Aorta (tissue), 5 donors: ENCODE measurements at regions not wholly inside any gene's neighbourhood (a gene's known extent, or its start where the extent isn't known, plus 50 kb on each side); places are given as distances from the start of the nearest gene placed in this dataset.

Experiments used
- ATAC-seq: fragments of 200-7000 bp; cut with Tn5 transposase; one replicate; pipeline ENCODE4 v1.9.1; 2022; ENCODE audit warnings: moderate library complexity; ENCODE audit not compliant: low FRiP score
- DNase-seq, 2 donors: peaks; one replicate each; pipeline ENCODE4 v3.0.0-alpha.2; 2020
- H3K27ac ChIP-seq, 2 donors: one replicate each; pipeline ENCODE4 v1.5.1; 2013; ENCODE audit warnings: low read length in 2 of 2, mild to moderate bottlenecking in 2 of 2, moderate library complexity in 2 of 2, control low read depth in 1 of 2, inconsistent platforms in 1 of 2, low read depth in 1 of 2
- H3K27me3 ChIP-seq, 2 donors: one replicate each; pipeline ENCODE4 v1.6.1; 2013; ENCODE audit warnings: control low read depth in 1 of 2, low read length in 1 of 2, mild to moderate bottlenecking in 1 of 2, moderate library complexity in 1 of 2; ENCODE audit not compliant: insufficient read depth in 2 of 2, control insufficient read depth in 1 of 2
- H3K36me3 ChIP-seq, 2 donors: one replicate each; pipeline ENCODE4 v1.6.1; 2013; ENCODE audit warnings: control low read depth in 1 of 2, low read length in 1 of 2, mild to moderate bottlenecking in 1 of 2; ENCODE audit not compliant: insufficient read depth in 2 of 2, control insufficient read depth in 1 of 2
- H3K4me1 ChIP-seq, 2 donors: one replicate each; pipeline ENCODE4 v1.6.1; 2013; ENCODE audit warnings: low read length in 2 of 2, control low read depth in 1 of 2, mild to moderate bottlenecking in 1 of 2, moderate library complexity in 1 of 2; ENCODE audit not compliant: insufficient read depth in 2 of 2, control insufficient read depth in 1 of 2
- H3K4me3 ChIP-seq, 2 donors: one replicate each; pipeline ENCODE4 v1.5.1; 2013; ENCODE audit warnings: low read length in 2 of 2, control low read depth in 1 of 2, mild to moderate bottlenecking in 1 of 2
- H3K9me3 ChIP-seq: one replicate; pipeline ENCODE4 v1.6.1; 2013; ENCODE audit warnings: mild to moderate bottlenecking, low read length; ENCODE audit not compliant: control insufficient read depth
- WGBS, 2 donors: extraction: QIAGEN DNeasy Blood & Tissue Kit; methylation state at CpG; one replicate each; pipeline ENCODE4 v1.1.7; 2013; 5-methylcytosine and 5-hydroxymethylcytosine counted together
- intact Hi-C, 2 donors: fragments of 100-400 bp; cut with DNase I; formaldehyde crosslinking; loops; one replicate each; pipeline versions ENCODE4 v1.14.2 to v1.15.0; 2022
- donor health status: healthy with polysubstance abuse.
- donor health status: Bipolar disorder and iron deficiency.
- donor health status: DM: no; HTN: no; CAD: no.
- donor health status: DM: no; HTN: no; CAD: no.
- donor health status: DM: yes; HTN: yes; CAD: no.

DNA sequence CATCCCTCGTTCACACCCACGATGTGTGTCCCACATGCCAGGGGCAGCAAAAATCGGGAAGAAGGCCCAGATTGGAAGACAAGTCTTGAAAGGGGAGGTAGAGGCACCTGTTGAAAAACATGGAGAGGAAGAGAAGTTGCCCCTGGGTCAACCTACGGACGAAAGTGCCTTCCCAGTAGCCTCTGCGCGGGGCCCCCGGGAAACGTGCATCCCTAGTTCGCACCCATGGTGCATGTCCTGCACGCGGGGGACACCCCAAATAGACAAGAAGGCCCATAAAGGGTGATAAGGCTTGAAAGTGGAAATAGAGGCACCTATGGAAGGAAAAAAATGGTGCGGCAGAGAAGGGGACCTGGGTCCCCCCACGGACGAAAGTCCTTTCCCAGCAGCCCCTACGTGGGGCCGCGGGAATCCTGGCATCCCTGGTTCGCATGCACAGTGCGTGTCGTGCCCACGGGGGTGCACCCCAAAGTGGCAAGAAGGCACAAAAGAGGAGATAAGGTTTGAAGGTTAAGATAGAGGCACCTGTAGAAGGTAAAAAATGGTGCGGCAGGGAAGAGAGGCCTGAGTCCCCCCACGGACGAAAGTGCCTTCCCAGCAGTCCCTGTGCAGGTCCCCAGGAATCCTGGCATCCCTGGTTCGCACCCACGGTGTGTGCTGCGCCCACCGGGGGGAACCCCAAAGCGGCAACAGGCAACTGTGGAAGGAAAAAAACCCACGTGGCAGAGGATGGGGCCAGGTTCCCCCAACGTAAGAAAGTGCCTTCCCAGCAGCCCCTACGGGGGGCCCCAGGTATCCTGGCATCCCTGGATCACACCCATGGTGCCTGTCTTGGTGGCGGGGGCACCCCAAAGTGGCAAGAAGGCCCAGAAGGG is 278.3 kb downstream of the ALG10 start:
- Histone ChIP-seq H3K36me3 (no peaks in the 10 kb centered on the region), H3K4me3 (no peak overlapping the region), H3K27ac (no peak overlapping the region), H3K9me3 (no peaks in the 10 kb centered on the region), H3K4me1 (no peaks in the 10 kb centered on the region), H3K27me3 (no peaks in the 10 kb centered on the region)
- ATAC-seq: no peak
- intact Hi-C loops: no loop called here
- DNase-seq: peak; percentile 18 to 57
- 83 to 87% methylated on average over 34 of the region's 34 CpGs for WGBS, 2 donors

DNA sequence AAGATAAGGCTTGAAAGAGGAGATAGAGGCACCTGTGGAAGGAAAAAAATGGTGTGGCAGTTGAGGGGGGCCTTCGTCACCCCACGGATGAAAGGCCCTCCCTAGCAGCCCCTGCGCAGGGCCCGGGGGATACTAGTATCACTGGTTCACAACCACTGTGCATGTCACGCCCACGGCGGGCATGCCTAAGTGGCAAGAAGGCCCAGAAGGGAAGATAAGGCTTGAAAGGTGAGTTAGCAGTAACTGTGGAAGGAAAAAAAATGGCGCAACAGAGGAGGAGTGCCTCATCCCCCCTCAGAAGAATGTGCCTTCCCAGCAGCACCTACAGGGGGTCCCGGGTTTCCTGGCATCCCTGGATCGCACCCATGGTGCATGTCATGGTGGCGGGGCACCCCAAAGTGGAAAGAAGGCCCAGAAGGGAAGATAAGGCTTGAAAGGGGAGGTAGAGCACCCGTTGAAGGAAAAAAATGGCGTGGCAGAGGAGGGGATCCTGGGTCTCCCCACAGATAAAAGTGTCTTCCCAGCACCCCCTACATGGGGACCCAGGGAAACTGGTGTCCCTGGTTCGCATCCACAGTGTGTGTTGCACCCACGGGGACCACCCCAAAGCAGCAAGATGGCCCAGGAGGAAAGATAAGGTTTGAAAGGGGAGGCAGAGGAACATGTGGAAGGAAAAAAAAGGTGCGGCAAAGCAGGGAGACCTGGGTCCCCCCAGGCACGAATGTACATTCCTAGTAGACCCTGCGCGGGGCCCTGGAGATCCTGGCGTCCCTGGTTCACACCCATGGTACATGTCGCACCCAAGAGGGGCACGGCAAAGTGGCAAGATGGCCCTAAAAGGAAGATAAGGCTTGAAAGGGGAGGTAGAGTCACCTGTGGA is 279.2 kb downstream of the ALG10 start:
- Histone ChIP-seq H3K9me3 (no peaks in the 10 kb centered on the region), H3K36me3 (no peaks in the 10 kb centered on the region), H3K27me3 (no peaks in the 10 kb centered on the region), H3K4me1 (no peaks in the 10 kb centered on the region), H3K4me3 (no peak overlapping the region), H3K27ac (no peak overlapping the region)
- WGBS, 2 donors: 79 to 82% methylated on average over 22 of the region's 22 CpGs
- DNase-seq: peak; percentile 14 to 36
- intact Hi-C loops: no loop called here
- ATAC-seq: no peak

DNA sequence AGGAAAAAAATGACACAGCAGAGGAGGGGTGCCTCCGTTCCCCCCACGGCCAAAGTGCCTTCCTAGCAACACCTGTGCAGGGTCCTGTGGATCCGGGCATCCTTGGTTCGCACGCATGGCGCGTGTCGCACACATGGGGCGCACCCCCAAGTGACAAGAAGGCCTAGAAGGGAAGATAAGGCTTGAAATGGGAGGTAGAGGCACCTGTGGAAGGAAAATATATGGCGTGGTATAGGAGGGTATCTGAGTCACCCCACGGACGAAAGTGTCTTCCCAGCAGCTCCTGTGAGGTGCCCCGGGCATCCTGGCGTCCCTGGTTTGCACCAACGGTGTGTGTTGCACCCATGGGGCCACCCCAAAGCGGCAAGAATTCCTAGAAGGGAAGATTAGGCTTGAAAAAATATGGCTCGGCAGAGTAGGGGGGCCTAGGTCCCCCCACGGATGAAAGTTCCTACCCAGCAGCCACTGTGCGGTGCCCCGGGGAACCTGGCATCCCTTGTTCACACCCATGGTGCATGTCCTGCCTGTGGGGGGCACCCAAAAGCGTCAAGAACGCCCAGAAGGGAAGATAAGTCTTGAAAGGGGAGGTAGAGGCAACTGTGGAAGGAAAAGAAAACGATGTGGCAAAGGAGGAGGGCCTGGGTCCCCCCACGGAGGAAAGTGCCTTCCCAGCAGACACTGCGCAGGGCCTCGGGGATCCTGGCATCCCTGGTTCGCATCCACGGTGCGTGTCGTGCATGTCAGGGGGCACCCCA is 280.0 kb downstream of the ALG10 start:
- Histone ChIP-seq H3K36me3 (no peaks in the 10 kb centered on the region), H3K4me3 (no peak overlapping the region), H3K27me3 (no peaks in the 10 kb centered on the region), H3K9me3 (no peaks in the 10 kb centered on the region), H3K27ac (no peak overlapping the region), H3K4me1 (no peaks in the 10 kb centered on the region)
- ATAC-seq: no peak
- intact Hi-C loops: no loop called here
- peak; percentile 10 to 67 for DNase-seq
- 74 to 76% methylated on average over 30 of the region's 30 CpGs for WGBS, 2 donors

DNA sequence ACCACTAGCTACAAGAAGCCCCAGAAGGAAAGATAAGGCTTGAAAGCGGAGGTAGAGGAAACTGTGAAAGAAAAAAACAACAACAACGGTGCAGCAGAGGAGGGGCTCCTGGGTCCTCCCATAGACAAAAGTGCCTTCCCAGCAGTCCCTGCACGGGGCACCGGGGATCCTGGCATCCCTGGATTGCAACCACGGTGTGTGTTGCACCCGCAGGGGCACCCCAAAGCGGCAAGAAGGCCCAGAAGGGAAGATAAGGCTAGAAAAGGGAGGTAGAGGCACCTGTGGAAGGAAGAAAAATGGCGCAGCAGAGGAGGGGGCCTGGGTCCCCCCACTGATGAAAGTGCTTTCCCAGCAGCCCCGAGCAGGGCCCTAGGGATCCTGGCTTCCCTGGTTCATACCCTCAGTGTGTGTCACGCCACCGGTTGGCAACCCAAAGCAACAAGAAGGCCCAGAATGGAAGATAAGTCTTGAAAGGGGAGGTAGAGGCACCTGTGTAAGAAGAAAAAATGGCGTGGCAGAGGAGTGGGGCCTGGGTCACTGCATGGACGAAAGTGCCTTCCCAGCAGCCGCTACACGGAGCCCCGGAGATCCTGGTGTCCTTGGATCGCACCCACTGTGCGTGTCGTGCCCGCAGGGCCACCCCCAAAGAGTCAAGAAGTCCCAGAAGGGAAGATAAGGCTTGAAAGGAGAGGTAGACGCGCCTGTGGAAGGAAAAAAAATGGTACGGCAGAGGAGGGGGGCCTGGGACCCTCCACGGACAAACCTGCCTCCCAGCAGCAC is 281.0 kb downstream of the ALG10 start:
- Histone ChIP-seq H3K4me3 (no peak overlapping the region), H3K27me3 (no peaks in the 10 kb centered on the region), H3K4me1 (no peaks in the 10 kb centered on the region), H3K36me3 (no peaks in the 10 kb centered on the region), H3K9me3 (no peaks in the 10 kb centered on the region), H3K27ac (no peak overlapping the region)
- DNase-seq: peak; percentile 8 to 64
- 79 to 80% methylated on average over 24 of the region's 24 CpGs for WGBS, 2 donors
- ATAC-seq: no peak
- intact Hi-C loops: no loop called here

DNA sequence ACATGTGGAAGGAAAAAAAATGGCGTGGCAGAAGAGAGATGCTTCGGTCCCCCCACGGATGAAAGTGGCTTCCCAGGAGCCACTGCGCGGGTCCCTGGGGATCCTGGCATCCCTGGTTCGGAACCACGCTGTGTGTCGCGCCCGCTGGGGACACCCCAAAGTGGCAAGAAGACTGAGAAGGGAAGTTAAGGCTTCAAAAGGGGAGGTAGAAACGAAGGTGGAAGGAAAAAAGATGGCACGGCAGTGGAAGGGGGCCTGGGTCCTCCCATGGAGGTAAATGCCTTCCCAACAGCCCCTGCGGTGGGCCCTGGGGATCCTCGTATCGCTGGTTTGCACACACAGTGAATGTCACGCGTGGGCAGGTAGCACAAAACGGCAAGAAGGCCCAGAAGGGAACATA is 281.7 kb downstream of the ALG10 start:
- WGBS, 2 donors: 77 to 78% methylated on average over 18 of the region's 18 CpGs

DNA sequence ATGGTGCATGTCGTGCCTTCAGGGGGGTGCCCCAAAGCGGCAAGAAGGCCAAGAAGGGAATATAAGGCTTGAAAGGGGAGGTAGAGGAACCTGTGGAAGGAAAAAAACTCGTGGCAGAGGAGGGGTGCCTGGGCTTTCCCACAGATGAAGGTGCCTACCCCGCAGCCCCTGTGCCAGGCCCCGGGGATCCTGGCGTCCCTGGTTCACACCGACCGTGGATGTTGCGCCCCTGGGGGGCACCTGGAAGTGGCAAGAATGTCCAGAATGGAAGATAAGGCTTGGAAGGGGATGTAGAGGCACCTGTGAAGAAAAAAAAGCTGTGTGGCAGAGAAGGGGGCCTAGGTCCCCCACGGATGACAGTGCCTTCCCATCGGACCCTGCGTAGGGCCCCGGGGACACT is 282.2 kb downstream of the ALG10 start:
- Histone ChIP-seq H3K27me3 (no peaks in the 10 kb centered on the region), H3K9me3 (no peaks in the 10 kb centered on the region), H3K36me3 (no peaks in the 10 kb centered on the region), H3K27ac (no peak overlapping the region), H3K4me3 (no peak overlapping the region), H3K4me1 (no peaks in the 10 kb centered on the region)
- 82 to 87% methylated on average over 13 of the region's 13 CpGs for WGBS, 2 donors
- ATAC-seq: no peak
- peak in 1 of 2 donors; percentile 67 for DNase-seq
- intact Hi-C loops: no loop called here

More for the DNA sequence above, 281.7 kb downstream of the ALG10 start:
- intact Hi-C loops: no loop called here
- DNase-seq (peak; percentile 18 to 48), ATAC-seq (no peak)
- Histone ChIP-seq H3K27ac (no peak overlapping the region), H3K4me3 (no peak overlapping the region), H3K36me3 (no peaks in the 10 kb centered on the region), H3K9me3 (no peaks in the 10 kb centered on the region), H3K4me1 (no peaks in the 10 kb centered on the region), H3K27me3 (no peaks in the 10 kb centered on the region)

DNA sequence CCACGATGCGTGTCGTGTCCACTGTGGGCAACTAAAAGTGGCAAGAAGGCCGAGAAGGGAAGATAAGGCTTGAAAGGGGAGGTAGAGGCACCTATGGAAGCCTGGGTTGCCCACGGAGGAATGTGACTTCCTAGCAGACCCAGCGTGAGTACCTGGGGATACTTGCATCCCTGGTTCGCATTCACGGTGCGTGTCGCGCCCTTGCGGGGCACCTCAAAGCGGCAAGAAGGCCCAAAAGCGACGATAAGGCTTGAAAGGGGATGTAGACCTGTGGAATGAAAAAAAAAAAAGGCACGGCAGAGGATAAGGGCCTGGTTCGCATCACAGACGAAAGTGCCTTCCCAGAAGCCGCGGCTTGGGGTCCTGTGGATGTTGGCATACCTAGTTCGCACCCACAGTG is 282.9 kb downstream of the ALG10 start:
- H3K4me1 ChIP-seq: no peaks in the 10 kb centered on the region
- H3K36me3 ChIP-seq: no peaks in the 10 kb centered on the region
- H3K9me3 ChIP-seq: no peaks in the 10 kb centered on the region
- H3K4me3 ChIP-seq: no peak overlapping the region
- no peaks in the 10 kb centered on the region for H3K27me3 ChIP-seq
- intact Hi-C loops: no loop called here
- DNase-seq (peak in 1 of 2 donors; percentile 49), ATAC-seq (no peak)
- H3K27ac ChIP-seq: no peak overlapping the region
- 78 to 82% methylated on average over 21 of the region's 21 CpGs for WGBS, 2 donors
